HG03025 (cell line): ENCODE measurements at regions not wholly inside any gene's neighbourhood (a gene's known extent, or its start where the extent isn't known, plus 50 kb on each side); places are given as distances from the start of the nearest gene placed in this dataset.
"Not testable (repeated sequence)": the region's sequence is repeated elsewhere in the genome, so short reads cannot be mapped to it uniquely, and the experiment has no call there.

ENCODE experiments used
- ATAC-seq: cut with Tn5 transposase; IDR thresholded peaks from one replicate; pipeline ENCODE4 v1.9.1; 2021; ENCODE audit warnings: mild to moderate bottlenecking, moderate library complexity; ENCODE audit not compliant: unreplicated experiment, low FRiP score

DNA sequence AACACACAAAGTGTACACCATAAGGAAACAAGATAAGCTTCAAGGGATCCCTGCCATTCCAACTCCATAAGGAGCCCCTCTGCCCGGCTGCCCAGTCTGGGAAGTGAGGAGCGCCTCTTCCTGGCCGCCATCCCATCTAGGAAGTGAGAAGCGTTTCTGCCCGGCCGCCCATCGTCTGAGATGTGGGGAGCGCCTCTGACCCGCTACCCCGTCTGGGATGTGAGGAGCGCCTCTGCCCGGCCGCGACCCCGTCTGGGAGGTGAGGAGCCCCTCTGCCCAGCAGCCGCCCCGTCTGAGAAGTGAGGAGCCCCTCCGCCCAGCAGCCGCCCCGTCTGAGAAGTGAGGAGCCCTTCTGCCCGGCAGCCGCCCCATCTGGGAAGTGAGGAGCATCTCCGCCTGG, 51.8 kb upstream of the KLHL4 start:
- ATAC-seq: not testable (repeated sequence)
